ENCODE measurements at regions not wholly inside any gene's neighbourhood (a gene's known extent, or its start where the extent isn't known, plus 50 kb on each side); places are given as distances from the start of the nearest gene placed in this dataset.

DNA sequence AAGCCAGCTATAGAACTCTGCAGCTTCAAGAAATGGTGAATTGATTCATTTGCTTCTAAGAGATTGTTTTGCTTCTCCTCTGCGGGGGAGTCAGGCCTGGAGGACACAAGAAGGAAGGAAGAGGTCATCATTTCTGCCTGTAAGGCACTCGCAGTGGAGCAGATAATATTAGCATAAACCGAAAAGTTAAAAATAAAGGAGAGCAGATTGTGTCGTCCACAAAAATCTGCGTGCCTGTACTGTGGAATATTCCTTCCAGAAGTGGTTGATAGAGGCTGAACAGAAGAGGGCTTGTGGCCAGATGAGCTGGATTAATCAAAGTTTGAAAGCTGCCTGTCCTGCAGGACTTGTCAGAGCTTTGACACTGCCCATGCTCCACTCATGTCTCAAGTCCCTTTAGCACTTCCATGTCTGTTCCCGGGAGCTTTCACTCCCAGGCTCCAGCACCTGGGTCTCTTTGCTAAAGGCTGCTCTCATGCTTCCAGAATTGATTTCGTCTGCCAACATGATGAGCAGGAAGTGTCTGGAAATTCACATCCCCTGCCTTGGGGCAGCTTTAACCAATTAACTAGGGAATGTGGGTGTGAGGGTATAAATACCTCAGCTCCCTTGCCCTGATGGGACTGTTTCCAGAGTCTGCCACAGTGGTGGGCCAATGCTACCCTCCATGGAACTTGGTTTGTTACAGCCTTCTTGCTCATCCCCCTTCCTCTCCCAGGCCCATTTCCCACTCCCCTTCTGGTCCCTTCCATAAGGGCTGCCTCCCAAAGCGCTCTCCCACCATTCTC, 65.1 kb upstream of the STX16 start:
- H3K4me1 ChIP-seq (ENCODE audit: control insufficient read depth, insufficient read depth, low read length) = no peaks in the 10 kb centered on the region
- H3K4me3 ChIP-seq = no peak overlapping the region
- in situ Hi-C loops (cut with MboI) (no loop called here), intact Hi-C loops (cut with micrococcal nuclease; ENCODE audit: unreplicated experiment) (no loop called here)
- DNase-seq (ENCODE audit: low read depth, low spot score) (no peak), ATAC-seq (no peak), FAIRE-seq (no peak)
- H3K79me2 ChIP-seq (ENCODE audit: control insufficient read depth, insufficient read depth, low read length) = no peaks in the 10 kb centered on the region
- no peak overlapping the region for H3K27ac ChIP-seq (ENCODE audit: control insufficient read depth, insufficient read depth)
- no peaks in the 10 kb centered on the region for H3K36me3 ChIP-seq (ENCODE audit: control insufficient read depth in 2 of 2, insufficient read depth in 2 of 2, low read length in 1 of 2)
- no peaks in the 10 kb centered on the region; the same call in 2 of the 3 replicates for H3K9me3 ChIP-seq (replicated peaks; ENCODE audit: control insufficient read depth, insufficient read depth, low read length)
- TF ChIP-seq NFIC (IDR thresholded peaks at IDR 0.05; ENCODE audit: low read depth, low read length) (no peak), SREBF1 (IDR thresholded peaks at IDR 0.05; ENCODE audit: low read length) (no peak)
- POLR2A ChIA-PET = no interaction called here
- no peak overlapping the region for H3K9ac ChIP-seq (ENCODE audit: control insufficient read depth, insufficient read depth, low read length)
- SMC1A ChIA-PET (ENCODE audit: uncharacterized antibody, unreplicated experiment) = no interaction called here
- CTCF ChIA-PET = interaction anchor here (1.1 kb wide), 1 partner anchor 621 kb away, joined by 3 read pairs; no protein-coding TSS in a partner anchor
- no peaks in the 10 kb centered on the region for H4K20me1 ChIP-seq (ENCODE audit: control insufficient read depth, insufficient read depth)
- no peak overlapping the region for H3K4me2 ChIP-seq (ENCODE audit: control insufficient read depth, insufficient read depth)
- RAD21 ChIA-PET (ENCODE audit: unreplicated experiment) = no interaction called here
- peaks cover 0 to 6% of the 10 kb centered on the region in 2 experiments; a peak in 3 of 4 replicates for H3K27me3 ChIP-seq (replicated peaks in 1 of 2; ENCODE audit: control insufficient read depth in 2 of 2, insufficient read depth in 2 of 2, low read length in 1 of 2)
- no TSS peak for BruUV-seq (replicated peaks)
- 36% methylated on average over 8 of the region's 8 CpGs for WGBS (ENCODE audit: insufficient coverage, insufficient replicate concordance, low lambda C conversion rate, missing lambda C conversion rate)
- H2AFZ ChIP-seq (ENCODE audit: control insufficient read depth, low read depth, low read length) = no peak overlapping the region

DNA sequence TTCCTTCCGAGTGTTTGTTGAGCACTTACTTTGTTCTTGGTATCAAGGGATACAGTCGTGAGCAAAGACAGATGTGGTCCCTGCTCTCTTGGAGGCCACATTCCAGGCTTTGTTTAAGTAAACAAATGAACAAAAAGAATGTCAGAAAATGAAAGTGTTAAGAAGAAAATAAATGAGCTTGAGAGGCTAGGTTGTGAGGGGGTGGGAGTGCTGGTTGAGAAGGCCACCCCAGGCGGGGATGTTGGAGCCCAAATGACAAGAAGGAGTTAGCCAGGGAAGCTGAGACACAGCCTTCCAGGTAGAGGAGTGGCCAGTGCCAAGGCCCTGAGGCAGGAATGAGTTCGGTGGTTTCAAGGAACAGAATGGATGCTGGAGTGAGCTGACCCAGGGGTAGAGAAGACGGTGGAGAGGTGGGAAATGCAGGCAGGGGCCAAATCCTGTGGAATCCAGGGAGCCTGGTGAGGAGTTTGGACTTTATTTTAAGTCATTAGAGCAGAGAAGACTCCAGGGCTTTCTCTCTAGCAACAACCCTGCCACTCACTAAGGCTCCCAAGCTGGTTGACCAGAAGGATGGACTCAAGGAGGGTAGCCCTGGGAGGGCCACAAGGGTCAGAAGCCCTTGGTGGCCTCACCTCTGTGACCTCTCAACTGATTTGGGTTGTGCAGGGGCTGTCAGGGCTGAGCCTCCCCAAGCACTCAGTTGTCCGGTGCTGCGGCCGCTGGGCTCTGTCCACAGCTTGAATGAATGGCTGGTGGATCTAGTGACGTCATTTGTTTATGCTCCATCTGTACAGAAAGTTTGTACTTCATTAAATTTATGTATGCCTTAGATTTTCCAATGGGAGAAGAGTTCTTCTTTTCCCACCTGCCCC, 66.0 kb upstream of the STX16 start:
- Histone ChIP-seq H3K4me1 (ENCODE audit: control insufficient read depth, insufficient read depth, low read length) (no peaks in the 10 kb centered on the region), H3K79me2 (ENCODE audit: control insufficient read depth, insufficient read depth, low read length) (no peaks in the 10 kb centered on the region), H3K9me3 (replicated peaks; ENCODE audit: control insufficient read depth, insufficient read depth, low read length) (no peaks in the 10 kb centered on the region; the same call in 2 of the 3 replicates), H4K20me1 (ENCODE audit: control insufficient read depth, insufficient read depth) (no peaks in the 10 kb centered on the region), H3K9ac (ENCODE audit: control insufficient read depth, insufficient read depth, low read length) (no peak overlapping the region), H3K4me2 (ENCODE audit: control insufficient read depth, insufficient read depth) (no peak overlapping the region), H3K36me3 (ENCODE audit: control insufficient read depth in 2 of 2, insufficient read depth in 2 of 2, low read length in 1 of 2) (no peaks in the 10 kb centered on the region), H2AFZ (ENCODE audit: control insufficient read depth, low read depth, low read length) (no peak overlapping the region), H3K27ac (ENCODE audit: control insufficient read depth, insufficient read depth) (no peak overlapping the region), H3K27me3 (replicated peaks in 1 of 2; ENCODE audit: control insufficient read depth in 2 of 2, insufficient read depth in 2 of 2, low read length in 1 of 2) (peaks cover 0 to 4% of the 10 kb centered on the region in 2 experiments; a peak in 3 of 4 replicates), H3K4me3 (no peak overlapping the region)
- ChIA-PET POLR2A (no interaction called here), RAD21 (ENCODE audit: unreplicated experiment) (no interaction called here), SMC1A (ENCODE audit: uncharacterized antibody, unreplicated experiment) (no interaction called here), CTCF (no interaction called here)
- in situ Hi-C loops (cut with MboI) = loop anchor here (5.0 kb wide), 1 partner anchor 47 kb away; no protein-coding TSS in a partner anchor
- WGBS (ENCODE audit: insufficient coverage, insufficient replicate concordance, low lambda C conversion rate, missing lambda C conversion rate) = 28% methylated on average over 8 of the region's 9 CpGs
- no peak for DNase-seq (ENCODE audit: low read depth, low spot score)
- no peak for FAIRE-seq
- intact Hi-C loops (cut with micrococcal nuclease; ENCODE audit: unreplicated experiment) = no loop called here
- no peak for ATAC-seq
- no TSS peak for BruUV-seq (replicated peaks)
- TF ChIP-seq IKZF1 (conservative IDR thresholded peaks at IDR 0.05) = no peak
- TF ChIP-seq MXI1 (IDR thresholded peaks at IDR 0.05; ENCODE audit: low read depth, low read length) = no peak
- no peak for TF ChIP-seq PAX8 (IDR thresholded peaks at IDR 0.05)
- no peak for TF ChIP-seq SREBF2 (IDR thresholded peaks at IDR 0.05; ENCODE audit: low read length)
- no peak for TF ChIP-seq EP300 (IDR thresholded peaks at IDR 0.05; ENCODE audit: borderline replicate concordance in 1 of 2, control insufficient read depth in 1 of 2, low read depth in 2 of 2, low read length in 2 of 2)
- TF ChIP-seq IRF4 (IDR thresholded peaks at IDR 0.05; ENCODE audit: low read depth, low read length) = no peak
- TF ChIP-seq SIX5 (IDR thresholded peaks at IDR 0.05; ENCODE audit: low read depth, low read length, severe bottlenecking) = no peak
- TF ChIP-seq CBFB (IDR thresholded peaks at IDR 0.05; ENCODE audit: low read depth) = no peak
- TF ChIP-seq ZNF24 (IDR thresholded peaks at IDR 0.05) = no peak
- no peak for TF ChIP-seq HCFC1 (IDR thresholded peaks at IDR 0.05; ENCODE audit: low read length)
- TF ChIP-seq POLR2A (IDR thresholded peaks at IDR 0.05; ENCODE audit: low read depth, low read length) = no peak
- TF ChIP-seq RB1 (IDR thresholded peaks at IDR 0.05; ENCODE audit: borderline replicate concordance) = no peak

Measured in GM12878 (cell line).